A549 (cell line): ENCODE measurements at regions not wholly inside any gene's neighbourhood (a gene's known extent, or its start where the extent isn't known, plus 50 kb on each side); places are given as distances from the start of the nearest gene placed in this dataset.

ENCODE experiments used
- BHLHE40 ChIP-seq: IDR thresholded peaks from 2 replicates; pipeline ENCODE4 v1.6.1; 2012; ENCODE audit warnings: low read depth, low read length, inconsistent platforms
- CTCF ChIP-seq: fragments of >200 bp; sonication (Bioruptor Twin); formaldehyde crosslinking; IDR thresholded peaks from 3 replicates; pipeline ENCODE4 v1.5.1; 2016
- EP300 ChIP-seq, 2 experiments: fragments of >200 bp; sonication (Bioruptor Twin); formaldehyde crosslinking; IDR thresholded peaks; 2 replicates in 1 of 2; 3 replicates in 1 of 2; pipeline ENCODE4 v1.6.1; 2016 to 2017
- KDM1A ChIP-seq: fragments of 200-600 bp; sonication (generic); IDR thresholded peaks from 2 replicates; pipeline ENCODE4 v1.6.1; 2016; ENCODE audit warnings: low read depth, mild to moderate bottlenecking
- MAFK ChIP-seq: fragments of 450-650 bp; IDR thresholded peaks from 2 replicates; pipeline ENCODE4 v1.6.1; 2014; ENCODE audit not compliant: partially characterized antibody
- MAX ChIP-seq: IDR thresholded peaks from 2 replicates; pipeline ENCODE4 v1.6.1; 2012
- MAZ ChIP-seq: fragments of 150-350 bp; IDR thresholded peaks from 2 replicates; pipeline ENCODE4 v1.6.1; 2014; ENCODE audit warnings: antibody characterized with exemption, low read depth, low read length, borderline replicate concordance
- POLR2A ChIP-seq: IDR thresholded peaks from 2 replicates; pipeline ENCODE4 v1.6.1; 2012; ENCODE audit warnings: mild to moderate bottlenecking, low read length
- RCOR1 ChIP-seq: fragments of 150-350 bp; IDR thresholded peaks from 2 replicates; pipeline ENCODE4 v1.6.1; 2014; ENCODE audit warnings: antibody characterized with exemption, low read length, low read depth
- SMC3 ChIP-seq: fragments of >200 bp; sonication (Bioruptor Twin); formaldehyde crosslinking; IDR thresholded peaks from 3 replicates; pipeline ENCODE4 v1.6.1; 2018; ENCODE audit warnings: inconsistent platforms
- ZC3H11A ChIP-seq: fragments of 450-650 bp; IDR thresholded peaks from 2 replicates; pipeline ENCODE4 v1.6.1; 2014; ENCODE audit warnings: antibody characterized with exemption, mild to moderate bottlenecking
- TF ChIP-seq, protein P1 (sequence below): fragments of 200-600 bp; sonication (generic); IDR thresholded peaks from 2 replicates; pipeline ENCODE4 v1.6.1; 2016; ENCODE audit warnings: antibody characterized with exemption, mild to moderate bottlenecking, moderate library complexity
- TF ChIP-seq, protein P2 (sequence below): fragments of 450-650 bp; IDR thresholded peaks from 2 replicates; pipeline ENCODE4 v1.6.1; 2014; ENCODE audit warnings: antibody characterized with exemption
- TF ChIP-seq, protein P3 (sequence below): fragments of 250-450 bp; sonication (Bioruptor Pico); IDR thresholded peaks from 2 replicates; pipeline ENCODE4 v1.5.0; 2021; ENCODE audit warnings: mild to moderate bottlenecking, moderate library complexity, borderline replicate concordance

- TF ChIP-seq RCOR1 (no peak), POLR2A (no peak), CTCF (no peak), EP300 (IDR thresholded peaks at IDR 0.05) (no peak), MAFK (no peak), BHLHE40 (no peak), KDM1A (no peak), SMC3 (no peak), MAX (no peak), MAZ (no peak), ZC3H11A (no peak)
- TF ChIP-seq, protein P1, sequence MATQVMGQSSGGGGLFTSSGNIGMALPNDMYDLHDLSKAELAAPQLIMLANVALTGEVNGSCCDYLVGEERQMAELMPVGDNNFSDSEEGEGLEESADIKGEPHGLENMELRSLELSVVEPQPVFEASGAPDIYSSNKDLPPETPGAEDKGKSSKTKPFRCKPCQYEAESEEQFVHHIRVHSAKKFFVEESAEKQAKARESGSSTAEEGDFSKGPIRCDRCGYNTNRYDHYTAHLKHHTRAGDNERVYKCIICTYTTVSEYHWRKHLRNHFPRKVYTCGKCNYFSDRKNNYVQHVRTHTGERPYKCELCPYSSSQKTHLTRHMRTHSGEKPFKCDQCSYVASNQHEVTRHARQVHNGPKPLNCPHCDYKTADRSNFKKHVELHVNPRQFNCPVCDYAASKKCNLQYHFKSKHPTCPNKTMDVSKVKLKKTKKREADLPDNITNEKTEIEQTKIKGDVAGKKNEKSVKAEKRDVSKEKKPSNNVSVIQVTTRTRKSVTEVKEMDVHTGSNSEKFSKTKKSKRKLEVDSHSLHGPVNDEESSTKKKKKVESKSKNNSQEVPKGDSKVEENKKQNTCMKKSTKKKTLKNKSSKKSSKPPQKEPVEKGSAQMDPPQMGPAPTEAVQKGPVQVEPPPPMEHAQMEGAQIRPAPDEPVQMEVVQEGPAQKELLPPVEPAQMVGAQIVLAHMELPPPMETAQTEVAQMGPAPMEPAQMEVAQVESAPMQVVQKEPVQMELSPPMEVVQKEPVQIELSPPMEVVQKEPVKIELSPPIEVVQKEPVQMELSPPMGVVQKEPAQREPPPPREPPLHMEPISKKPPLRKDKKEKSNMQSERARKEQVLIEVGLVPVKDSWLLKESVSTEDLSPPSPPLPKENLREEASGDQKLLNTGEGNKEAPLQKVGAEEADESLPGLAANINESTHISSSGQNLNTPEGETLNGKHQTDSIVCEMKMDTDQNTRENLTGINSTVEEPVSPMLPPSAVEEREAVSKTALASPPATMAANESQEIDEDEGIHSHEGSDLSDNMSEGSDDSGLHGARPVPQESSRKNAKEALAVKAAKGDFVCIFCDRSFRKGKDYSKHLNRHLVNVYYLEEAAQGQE, result no peak
- TF ChIP-seq, protein P2, sequence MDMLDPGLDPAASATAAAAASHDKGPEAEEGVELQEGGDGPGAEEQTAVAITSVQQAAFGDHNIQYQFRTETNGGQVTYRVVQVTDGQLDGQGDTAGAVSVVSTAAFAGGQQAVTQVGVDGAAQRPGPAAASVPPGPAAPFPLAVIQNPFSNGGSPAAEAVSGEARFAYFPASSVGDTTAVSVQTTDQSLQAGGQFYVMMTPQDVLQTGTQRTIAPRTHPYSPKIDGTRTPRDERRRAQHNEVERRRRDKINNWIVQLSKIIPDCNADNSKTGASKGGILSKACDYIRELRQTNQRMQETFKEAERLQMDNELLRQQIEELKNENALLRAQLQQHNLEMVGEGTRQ, result no peak
- TF ChIP-seq, protein P3, sequence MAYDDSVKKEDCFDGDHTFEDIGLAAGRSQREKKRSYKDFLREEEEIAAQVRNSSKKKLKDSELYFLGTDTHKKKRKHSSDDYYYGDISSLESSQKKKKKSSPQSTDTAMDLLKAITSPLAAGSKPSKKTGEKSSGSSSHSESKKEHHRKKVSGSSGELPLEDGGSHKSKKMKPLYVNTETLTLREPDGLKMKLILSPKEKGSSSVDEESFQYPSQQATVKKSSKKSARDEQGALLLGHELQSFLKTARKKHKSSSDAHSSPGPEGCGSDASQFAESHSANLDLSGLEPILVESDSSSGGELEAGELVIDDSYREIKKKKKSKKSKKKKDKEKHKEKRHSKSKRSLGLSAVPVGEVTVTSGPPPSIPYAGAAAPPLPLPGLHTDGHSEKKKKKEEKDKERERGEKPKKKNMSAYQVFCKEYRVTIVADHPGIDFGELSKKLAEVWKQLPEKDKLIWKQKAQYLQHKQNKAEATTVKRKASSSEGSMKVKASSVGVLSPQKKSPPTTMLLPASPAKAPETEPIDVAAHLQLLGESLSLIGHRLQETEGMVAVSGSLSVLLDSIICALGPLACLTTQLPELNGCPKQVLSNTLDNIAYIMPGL (CRISPR knock-in tag), result no peak
These were observed 1095.1 kb upstream of the GYPC start for GRCh38 chr2:125560855-125561254.
